Fibroblast of lung (primary cell): ENCODE measurements at regions not wholly inside any gene's neighbourhood (a gene's known extent, or its start where the extent isn't known, plus 50 kb on each side); places are given as distances from the start of the nearest gene placed in this dataset.

Experiments
- EZH2 ChIP-seq: IDR thresholded peaks from 2 replicates; pipeline ENCODE4 v1.5.1; 2012; ENCODE audit warnings: low read length, control low read depth, mild to moderate bottlenecking; ENCODE audit errors: missing control alignments
- TF ChIP-seq, protein P1 (sequence below), 2 donors: IDR thresholded peaks in 1 of 2; conservative IDR thresholded peaks in 1 of 2; 1 replicate in 1 of 2; 2 replicates in 1 of 2; pipeline ENCODE4 v1.5.1; 2011 to 2012; ENCODE audit warnings: low read length in 2 of 2, control low read depth in 1 of 2, inconsistent platforms in 1 of 2, low read depth in 1 of 2, mild to moderate bottlenecking in 1 of 2

DNA sequence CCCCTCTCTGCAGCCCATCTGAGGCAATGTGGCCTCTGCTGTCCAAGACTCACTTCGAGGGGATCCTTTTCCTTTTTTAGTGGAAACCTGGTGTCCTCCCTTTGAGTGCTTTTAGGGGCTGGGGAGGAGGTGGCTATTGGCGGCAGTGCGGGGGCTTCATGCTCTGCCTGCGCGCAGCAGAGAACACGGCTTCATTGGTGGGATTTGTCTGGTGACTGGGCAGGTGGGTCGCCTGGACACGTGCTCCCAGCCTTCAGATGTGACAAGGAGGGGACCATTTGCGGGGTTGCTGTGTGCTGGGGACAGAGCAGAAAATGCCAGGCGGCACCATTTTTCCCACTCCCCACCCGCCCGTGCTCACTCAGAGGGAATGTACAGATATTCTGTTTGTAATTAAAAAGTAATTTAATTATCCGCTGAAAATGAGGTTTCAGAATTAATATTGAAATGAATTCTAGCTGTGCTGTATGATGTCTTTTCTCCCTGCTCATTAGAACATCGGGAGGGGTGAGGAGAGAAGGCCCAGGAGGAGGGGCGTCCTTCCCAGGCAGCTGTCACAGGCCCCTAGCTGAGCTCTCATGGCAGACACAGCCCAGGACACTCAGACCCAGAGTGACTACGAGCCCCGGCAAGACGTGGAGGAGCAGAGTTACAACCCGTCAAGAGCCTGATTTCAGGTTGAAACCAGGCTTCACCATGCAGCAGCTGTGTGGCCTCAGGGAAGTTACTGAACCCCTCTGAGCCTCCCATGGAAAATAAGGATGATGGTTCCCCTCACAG is 417.2 kb upstream of the SULF2 start:
- TF ChIP-seq, protein P1, sequence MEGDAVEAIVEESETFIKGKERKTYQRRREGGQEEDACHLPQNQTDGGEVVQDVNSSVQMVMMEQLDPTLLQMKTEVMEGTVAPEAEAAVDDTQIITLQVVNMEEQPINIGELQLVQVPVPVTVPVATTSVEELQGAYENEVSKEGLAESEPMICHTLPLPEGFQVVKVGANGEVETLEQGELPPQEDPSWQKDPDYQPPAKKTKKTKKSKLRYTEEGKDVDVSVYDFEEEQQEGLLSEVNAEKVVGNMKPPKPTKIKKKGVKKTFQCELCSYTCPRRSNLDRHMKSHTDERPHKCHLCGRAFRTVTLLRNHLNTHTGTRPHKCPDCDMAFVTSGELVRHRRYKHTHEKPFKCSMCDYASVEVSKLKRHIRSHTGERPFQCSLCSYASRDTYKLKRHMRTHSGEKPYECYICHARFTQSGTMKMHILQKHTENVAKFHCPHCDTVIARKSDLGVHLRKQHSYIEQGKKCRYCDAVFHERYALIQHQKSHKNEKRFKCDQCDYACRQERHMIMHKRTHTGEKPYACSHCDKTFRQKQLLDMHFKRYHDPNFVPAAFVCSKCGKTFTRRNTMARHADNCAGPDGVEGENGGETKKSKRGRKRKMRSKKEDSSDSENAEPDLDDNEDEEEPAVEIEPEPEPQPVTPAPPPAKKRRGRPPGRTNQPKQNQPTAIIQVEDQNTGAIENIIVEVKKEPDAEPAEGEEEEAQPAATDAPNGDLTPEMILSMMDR (conservative IDR thresholded peaks at IDR 0.05 in 1 of 2, IDR thresholded peaks at IDR 0.05 in 1 of 2; ENCODE audit: low read depth in 1 of 2, low read length in 2 of 2), result no peak
- no peak for TF ChIP-seq EZH2
